ENCODE measurements at regions not wholly inside any gene's neighbourhood (a gene's known extent, or its start where the extent isn't known, plus 50 kb on each side); places are given as distances from the start of the nearest gene placed in this dataset.

- ATAC-seq (no peak), DNase-seq (no peak)
- no peak for TF ChIP-seq CTCF (IDR thresholded peaks at IDR 0.05 in 4 of 5, conservative IDR thresholded peaks at IDR 0.05 in 1 of 5)
- no peak for TF ChIP-seq POLR2A (IDR thresholded peaks at IDR 0.05)
- Histone ChIP-seq H3K4me3 (no peak overlapping the region), H3K27me3 (no peaks in the 10 kb centered on the region), H3K4me1 (no peaks in the 10 kb centered on the region), H3K9me3 (no peaks in the 10 kb centered on the region), H3K36me3 (no peaks in the 10 kb centered on the region), H3K27ac (no peak overlapping the region)
- intact Hi-C loops (cut with DNase I; ENCODE audit: low total_unique reads) (no loop called here), in situ Hi-C loops (cut with MboI; ENCODE audit: low sequenced_read_pairs in 4 of 4) (no loop called here)
Measured at GRCh38 chr1:105632342-105633196, 1423.9 kb upstream of the PRMT6 start.

- Histone ChIP-seq H3K36me3 (no peaks in the 10 kb centered on the region), H3K9me3 (no peaks in the 10 kb centered on the region), H3K4me3 (no peak overlapping the region), H3K27ac (no peak overlapping the region), H3K4me1 (no peaks in the 10 kb centered on the region), H3K27me3 (no peaks in the 10 kb centered on the region)
- intact Hi-C loops (cut with DNase I; ENCODE audit: low total_unique reads) (no loop called here), in situ Hi-C loops (cut with MboI; ENCODE audit: low sequenced_read_pairs in 4 of 4) (no loop called here)
- ATAC-seq = no peak
- TF ChIP-seq CTCF (IDR thresholded peaks at IDR 0.05 in 4 of 5, conservative IDR thresholded peaks at IDR 0.05 in 1 of 5) (no peak), POLR2A (IDR thresholded peaks at IDR 0.05) (no peak)
- DNase-seq = no peak
Measured at GRCh38 chr1:105636052-105636451, 1420.4 kb upstream of the PRMT6 start.

- ATAC-seq = no peak
- intact Hi-C loops (cut with DNase I; ENCODE audit: low total_unique reads) (no loop called here), in situ Hi-C loops (cut with MboI; ENCODE audit: low sequenced_read_pairs in 4 of 4) (no loop called here)
- no peaks in the 10 kb centered on the region for H3K4me1 ChIP-seq
- H3K4me3 ChIP-seq = no peak overlapping the region
- no peak overlapping the region for H3K27ac ChIP-seq
- no peaks in the 10 kb centered on the region for H3K36me3 ChIP-seq
- DNase-seq = no peak
- no peaks in the 10 kb centered on the region for H3K27me3 ChIP-seq
- TF ChIP-seq POLR2A (IDR thresholded peaks at IDR 0.05) (no peak), CTCF (IDR thresholded peaks at IDR 0.05 in 4 of 5, conservative IDR thresholded peaks at IDR 0.05 in 1 of 5) (no peak)
- no peaks in the 10 kb centered on the region for H3K9me3 ChIP-seq
Measured at GRCh38 chr1:105641407-105641806, 1415.1 kb upstream of the PRMT6 start.

GRCh38 chr1:105652109-105652508, 1404.4 kb upstream of the PRMT6 start:
- no peaks in the 10 kb centered on the region for H3K9me3 ChIP-seq
- H3K36me3 ChIP-seq = no peaks in the 10 kb centered on the region
- TF ChIP-seq CTCF (IDR thresholded peaks at IDR 0.05 in 4 of 5, conservative IDR thresholded peaks at IDR 0.05 in 1 of 5) (no peak), POLR2A (IDR thresholded peaks at IDR 0.05) (no peak)
- ATAC-seq (no peak), DNase-seq (no peak)
- H3K27me3 ChIP-seq = no peaks in the 10 kb centered on the region
- in situ Hi-C loops (cut with MboI; ENCODE audit: low sequenced_read_pairs in 4 of 4) (no loop called here), intact Hi-C loops (cut with DNase I; ENCODE audit: low total_unique reads) (no loop called here)
- no peak overlapping the region for H3K27ac ChIP-seq
- H3K4me3 ChIP-seq = no peak overlapping the region
- H3K4me1 ChIP-seq = no peaks in the 10 kb centered on the region
